SK-N-MC (cell line): ENCODE measurements at regions not wholly inside any gene's neighbourhood (a gene's known extent, or its start where the extent isn't known, plus 50 kb on each side); places are given as distances from the start of the nearest gene placed in this dataset.

Source experiments
- EZH2 ChIP-seq: fragments of 200-600 bp; sonication (generic); IDR thresholded peaks from one replicate; pipeline ENCODE4 v1.6.1; 2017; ENCODE audit warnings: antibody characterized with exemption
- POLR2AphosphoS5 ChIP-seq: IDR thresholded peaks from 2 replicates; pipeline ENCODE4 v1.6.1; 2012; ENCODE audit warnings: mild to moderate bottlenecking, low read depth, low read length, borderline replicate concordance

DNA sequence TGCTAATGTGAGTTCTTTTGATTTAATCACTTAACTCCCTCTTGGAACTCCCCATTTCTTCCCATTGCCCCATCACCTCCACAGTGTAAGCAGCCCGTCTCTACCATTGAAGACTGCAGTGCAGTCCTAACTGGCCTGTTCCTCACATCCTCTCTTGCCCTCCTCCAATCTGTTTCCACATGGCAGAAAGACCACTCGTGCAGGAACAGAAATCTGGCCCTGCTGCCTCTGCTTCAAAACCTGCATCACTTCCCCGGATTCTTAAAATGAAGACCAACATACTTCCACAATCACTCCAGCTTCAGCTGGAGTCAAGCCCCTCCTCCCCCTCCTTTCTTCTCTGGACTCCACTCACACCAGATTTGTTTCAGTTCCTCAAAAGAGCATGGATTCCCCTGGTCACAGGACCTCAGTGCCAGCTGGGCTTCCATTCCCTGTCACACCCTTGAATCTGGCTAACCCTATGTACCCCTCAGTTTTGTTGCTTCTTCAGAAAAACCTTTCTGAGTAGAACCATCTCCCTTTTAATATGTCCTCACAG is 802.3 kb downstream of the MAFB start:
- TF ChIP-seq EZH2 (no peak), POLR2AphosphoS5 (no peak)
